ENCODE measurements at regions not wholly inside any gene's neighbourhood (a gene's known extent, or its start where the extent isn't known, plus 50 kb on each side); places are given as distances from the start of the nearest gene placed in this dataset.

DNA sequence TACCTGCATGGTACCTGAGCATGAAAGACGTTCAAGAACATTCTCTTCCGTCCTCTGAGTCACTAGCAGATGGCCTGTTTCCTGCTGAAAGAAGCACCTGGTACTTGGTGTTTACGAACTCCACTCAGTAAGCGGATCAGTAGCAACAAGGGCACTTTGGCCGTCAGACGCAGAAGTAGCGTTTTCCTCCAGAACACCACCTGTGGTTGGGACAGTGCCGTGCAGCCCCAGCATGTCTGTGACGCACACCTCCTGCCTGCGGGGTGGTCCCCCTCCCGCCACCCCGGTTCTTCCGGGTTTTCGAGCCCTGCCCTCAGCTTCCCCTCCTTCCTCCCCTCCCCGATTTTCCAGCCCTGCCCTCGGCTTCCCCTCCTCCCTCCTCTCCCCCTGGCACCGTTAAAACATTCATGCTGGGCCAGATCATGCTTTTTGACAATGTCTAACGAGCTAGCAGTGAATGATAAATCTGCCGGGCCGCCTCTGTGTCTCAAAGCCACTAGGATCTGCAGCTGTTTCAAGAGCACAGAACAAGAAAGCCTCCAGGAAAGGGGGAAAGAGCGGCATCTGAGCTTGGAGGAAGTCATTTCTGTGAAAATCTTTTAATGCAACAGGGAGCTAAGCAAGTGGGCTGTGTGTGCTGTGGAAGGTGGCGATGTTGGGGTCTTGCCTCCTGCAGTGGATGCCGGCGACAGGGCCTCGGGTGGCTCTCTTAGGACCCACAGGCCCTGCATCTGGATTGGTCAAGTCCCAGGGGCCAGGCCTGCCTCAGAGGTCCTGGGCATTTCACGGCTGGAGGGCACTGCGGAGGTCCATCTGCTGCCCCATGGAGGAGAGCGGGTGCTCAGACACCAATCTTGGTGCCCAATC lies 207.9 kb downstream of the ERMARD start:
- DNase-seq (ENCODE audit: extremely low spot score, unreplicated experiment), result peak; percentile 62
- Mint-ChIP-seq H3K4me3 (peak overlapping the region; percentile 31), H3K27ac (no peak overlapping the region), H3K27me3 (peaks cover 14% of the 10 kb centered on the region), H3K9me3 (no peaks in the 10 kb centered on the region), H3K4me1 (ENCODE audit: unreplicated experiment) (peaks cover 15% of the 10 kb centered on the region), H3K36me3 (no peaks in the 10 kb centered on the region)
- TF ChIP-seq, protein P1, sequence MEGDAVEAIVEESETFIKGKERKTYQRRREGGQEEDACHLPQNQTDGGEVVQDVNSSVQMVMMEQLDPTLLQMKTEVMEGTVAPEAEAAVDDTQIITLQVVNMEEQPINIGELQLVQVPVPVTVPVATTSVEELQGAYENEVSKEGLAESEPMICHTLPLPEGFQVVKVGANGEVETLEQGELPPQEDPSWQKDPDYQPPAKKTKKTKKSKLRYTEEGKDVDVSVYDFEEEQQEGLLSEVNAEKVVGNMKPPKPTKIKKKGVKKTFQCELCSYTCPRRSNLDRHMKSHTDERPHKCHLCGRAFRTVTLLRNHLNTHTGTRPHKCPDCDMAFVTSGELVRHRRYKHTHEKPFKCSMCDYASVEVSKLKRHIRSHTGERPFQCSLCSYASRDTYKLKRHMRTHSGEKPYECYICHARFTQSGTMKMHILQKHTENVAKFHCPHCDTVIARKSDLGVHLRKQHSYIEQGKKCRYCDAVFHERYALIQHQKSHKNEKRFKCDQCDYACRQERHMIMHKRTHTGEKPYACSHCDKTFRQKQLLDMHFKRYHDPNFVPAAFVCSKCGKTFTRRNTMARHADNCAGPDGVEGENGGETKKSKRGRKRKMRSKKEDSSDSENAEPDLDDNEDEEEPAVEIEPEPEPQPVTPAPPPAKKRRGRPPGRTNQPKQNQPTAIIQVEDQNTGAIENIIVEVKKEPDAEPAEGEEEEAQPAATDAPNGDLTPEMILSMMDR (conservative IDR thresholded peaks at IDR 0.05), result no peak

GRCh38 chr6:169958510-169958909 lies 207.1 kb downstream of the ERMARD start:
- Mint-ChIP-seq H3K27ac (no peak overlapping the region), H3K27me3 (peaks cover 14% of the 10 kb centered on the region), H3K4me3 (no peak overlapping the region), H3K36me3 (no peaks in the 10 kb centered on the region), H3K9me3 (no peaks in the 10 kb centered on the region), H3K4me1 (ENCODE audit: unreplicated experiment) (peaks cover 15% of the 10 kb centered on the region)
- no peak for DNase-seq (ENCODE audit: extremely low spot score, unreplicated experiment)
- TF ChIP-seq, protein P1 (conservative IDR thresholded peaks at IDR 0.05), result no peak

GRCh38 chr6:169957351-169957963 lies 206.0 kb downstream of the ERMARD start:
- peaks cover 5% of the 10 kb centered on the region for H3K9me3 Mint-ChIP-seq
- H3K36me3 Mint-ChIP-seq, result no peaks in the 10 kb centered on the region
- peaks cover 15% of the 10 kb centered on the region for H3K4me1 Mint-ChIP-seq (ENCODE audit: unreplicated experiment)
- DNase-seq (ENCODE audit: extremely low spot score, unreplicated experiment), result peak; percentile 66
- peaks cover 10% of the 10 kb centered on the region for H3K27me3 Mint-ChIP-seq
- TF ChIP-seq, protein P1 (conservative IDR thresholded peaks at IDR 0.05), result no peak
- no peak overlapping the region for H3K4me3 Mint-ChIP-seq
- H3K27ac Mint-ChIP-seq, result no peak overlapping the region

- H3K4me1 Mint-ChIP-seq (ENCODE audit: unreplicated experiment), result peaks cover 15% of the 10 kb centered on the region
- no peaks in the 10 kb centered on the region for H3K36me3 Mint-ChIP-seq
- H3K4me3 Mint-ChIP-seq, result no peak overlapping the region
- DNase-seq (ENCODE audit: extremely low spot score, unreplicated experiment), result peak; percentile 59
- TF ChIP-seq, protein P1 (conservative IDR thresholded peaks at IDR 0.05), result no peak
- no peak overlapping the region for H3K27ac Mint-ChIP-seq
- H3K9me3 Mint-ChIP-seq, result peaks cover 5% of the 10 kb centered on the region
- peaks cover 7% of the 10 kb centered on the region for H3K27me3 Mint-ChIP-seq
Observed at GRCh38 chr6:169956580-169956979, 205.2 kb downstream of the ERMARD start.

GRCh38 chr6:169955731-169956437 lies 204.5 kb downstream of the ERMARD start:
- H3K27me3 Mint-ChIP-seq, result peaks cover 2% of the 10 kb centered on the region
- DNase-seq (ENCODE audit: extremely low spot score, unreplicated experiment), result peak; percentile 49
- H3K27ac Mint-ChIP-seq, result no peak overlapping the region
- H3K4me3 Mint-ChIP-seq, result no peak overlapping the region
- peaks cover 15% of the 10 kb centered on the region for H3K4me1 Mint-ChIP-seq (ENCODE audit: unreplicated experiment)
- no peaks in the 10 kb centered on the region for H3K36me3 Mint-ChIP-seq
- peaks cover 5% of the 10 kb centered on the region for H3K9me3 Mint-ChIP-seq
- TF ChIP-seq, protein P1 (conservative IDR thresholded peaks at IDR 0.05), result no peak

Measured in type B pancreatic cell (in vitro differentiated cells).